NCI-H2107 treated with DMSO at 0.1 percent for 48 hours (cell line): ENCODE measurements at regions not wholly inside any gene's neighbourhood (a gene's known extent, or its start where the extent isn't known, plus 50 kb on each side); places are given as distances from the start of the nearest gene placed in this dataset.

Experiments used
- DNase-seq: peaks from one replicate; lab custom pipeline; 2025; ENCODE audit not compliant: unreplicated experiment; lab: John Stamatoyannopoulos, UW

DNA sequence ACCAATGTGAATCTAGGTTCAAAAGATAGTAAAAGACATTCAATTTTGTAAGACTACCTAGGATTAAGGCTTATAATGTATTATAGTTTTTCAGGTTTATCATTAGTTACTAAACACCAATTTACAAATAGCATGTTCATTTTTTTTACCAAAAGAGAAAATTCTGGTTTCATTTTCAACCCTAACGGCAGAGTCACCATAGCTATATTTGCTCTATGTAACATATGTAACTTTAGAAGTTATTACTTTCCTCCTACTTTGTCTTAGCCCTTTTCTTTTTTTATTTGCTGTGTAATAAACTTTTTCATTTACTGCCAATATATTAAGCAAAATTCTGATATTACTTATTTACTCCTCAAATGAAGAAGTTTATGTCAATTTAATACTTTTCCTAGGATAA lies 639.6 kb downstream of the ARAP2 start:
- no peak for DNase-seq

DNA sequence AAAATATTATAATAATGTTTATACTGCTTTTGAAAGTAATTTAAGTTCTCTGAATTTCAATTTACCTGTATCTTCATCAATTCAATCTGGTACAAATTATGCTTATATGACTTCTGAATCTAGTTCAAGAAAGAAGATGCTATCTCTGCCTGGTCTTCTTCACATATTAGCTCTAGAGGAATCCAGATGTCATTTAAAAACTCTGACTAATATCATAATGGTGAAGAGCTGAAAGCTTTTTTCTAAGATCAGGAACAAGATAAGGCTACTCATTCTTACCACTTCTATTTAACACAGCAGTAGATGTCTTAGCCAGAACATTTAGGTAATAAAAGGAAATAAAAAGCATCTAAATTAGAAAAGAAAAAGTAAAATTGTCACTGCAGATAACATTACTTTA lies 636.1 kb downstream of the ARAP2 start:
- DNase-seq, result no peak

- no peak for DNase-seq
Observed at GRCh38 chr4:35614120-35614519, 630.2 kb downstream of the ARAP2 start.

DNA sequence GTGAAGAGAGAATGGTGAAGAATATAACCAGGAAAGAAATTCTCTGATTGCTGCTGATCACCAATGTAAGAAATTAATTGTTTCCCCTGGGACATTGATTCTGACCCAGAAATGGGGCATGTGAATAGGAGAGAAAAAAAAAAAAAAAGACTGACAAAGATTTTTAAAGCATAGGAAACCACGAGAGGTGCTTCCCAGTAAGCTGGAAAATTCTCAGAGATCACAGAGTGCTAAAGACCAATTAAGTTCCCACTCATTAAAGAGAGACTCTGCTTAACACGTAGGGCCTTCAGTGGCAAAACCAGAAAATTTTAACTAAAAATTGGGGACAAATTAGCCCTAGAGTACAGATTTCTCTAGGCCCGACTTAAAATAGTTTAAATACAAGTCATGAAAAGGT lies 604.4 kb downstream of the ARAP2 start:
- no peak for DNase-seq

DNA sequence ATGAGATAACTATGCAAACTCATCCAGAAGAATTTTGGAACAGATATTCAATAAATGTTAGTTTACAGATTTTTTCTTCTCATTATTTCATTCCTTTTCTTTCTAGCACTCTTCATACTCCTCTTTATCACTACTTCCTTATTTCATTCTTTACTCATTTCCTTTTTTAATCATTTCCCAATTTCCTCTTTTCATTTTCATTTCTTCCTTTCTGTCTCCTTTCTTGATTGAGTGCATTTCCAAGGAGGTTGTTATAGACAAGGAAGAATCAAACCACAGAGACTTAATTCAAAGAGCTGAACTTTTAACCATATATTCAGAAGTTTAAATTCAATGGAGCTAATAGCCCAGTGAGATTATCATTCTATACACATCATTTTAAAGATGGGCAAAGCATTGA lies 600.7 kb downstream of the ARAP2 start:
- no peak for DNase-seq

DNA sequence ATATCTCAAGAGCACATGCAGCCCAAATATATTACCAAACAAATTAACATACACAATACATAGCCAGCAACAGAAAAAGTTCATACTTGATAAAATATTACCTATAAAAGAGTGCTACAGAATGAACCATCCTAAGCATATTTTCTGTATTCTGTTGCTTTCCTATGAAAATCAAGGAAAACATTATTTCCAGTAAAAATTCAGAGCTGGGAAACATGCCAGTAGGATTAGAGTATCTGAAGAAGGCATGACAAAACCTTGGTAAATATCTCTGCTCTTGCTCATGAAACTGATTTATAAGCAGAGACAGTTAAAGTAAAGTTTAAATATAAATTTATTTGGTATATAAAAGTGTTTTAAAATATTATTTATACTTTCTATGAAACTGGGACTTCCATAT lies 599.7 kb downstream of the ARAP2 start:
- DNase-seq, result no peak

DNA sequence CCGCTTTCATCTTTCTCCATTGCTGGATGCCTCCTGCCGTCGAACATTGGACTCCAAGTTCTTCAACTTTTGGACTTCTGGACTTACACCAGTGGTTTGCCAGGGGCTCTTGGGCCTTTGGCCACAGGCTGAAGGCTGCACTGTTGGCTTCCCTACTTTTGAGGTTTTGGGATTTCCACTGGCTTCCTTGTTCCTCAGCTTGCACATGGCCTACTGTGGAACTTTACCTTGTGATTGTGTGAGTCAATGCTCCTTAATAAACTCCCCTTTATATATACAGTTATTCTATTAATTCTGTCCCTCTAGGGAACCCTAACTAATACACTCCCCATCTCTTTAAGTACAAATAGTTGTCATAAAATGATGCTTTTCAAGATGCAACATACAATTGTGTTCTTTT lies 595.3 kb downstream of the ARAP2 start:
- DNase-seq, result no peak

DNA sequence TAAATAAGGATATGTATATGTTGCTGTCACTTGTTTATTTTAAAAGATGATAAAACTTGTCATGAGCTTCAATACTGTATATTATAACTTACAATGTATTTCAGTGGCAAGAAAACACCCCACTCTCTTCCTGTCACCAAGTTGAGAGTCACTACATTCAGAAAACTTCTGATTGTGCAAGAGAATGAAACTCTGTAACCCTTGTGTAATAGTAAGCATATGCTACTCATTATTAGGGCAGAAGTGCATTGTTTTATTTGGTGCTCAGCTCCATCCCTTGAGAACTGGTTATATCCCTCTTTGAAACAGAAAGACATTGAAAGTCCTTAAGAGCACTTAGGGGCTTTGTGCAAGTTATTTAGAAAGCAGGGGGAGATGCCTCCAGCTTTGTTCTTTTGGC lies 594.5 kb downstream of the ARAP2 start:
- no peak for DNase-seq

DNA sequence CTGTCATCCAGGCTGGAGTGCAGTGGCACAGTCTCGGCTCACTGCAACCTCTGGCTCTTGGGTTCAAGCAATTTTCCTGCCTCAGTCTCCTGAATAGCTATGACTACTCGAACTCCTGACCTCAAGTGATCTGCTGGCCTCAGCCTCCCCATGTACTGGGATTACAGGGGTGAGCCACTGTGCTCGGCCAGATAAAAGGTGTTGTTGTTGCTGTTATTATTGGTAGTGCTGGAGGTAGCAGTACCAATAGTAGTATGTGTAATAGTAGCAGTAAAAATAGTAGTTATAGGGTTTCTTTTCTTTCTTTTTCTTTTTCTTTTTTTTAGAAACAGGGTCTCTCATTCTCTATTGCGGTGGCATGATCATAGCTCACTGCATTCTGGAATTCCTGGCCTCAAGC lies 592.1 kb downstream of the ARAP2 start:
- DNase-seq, result no peak

DNA sequence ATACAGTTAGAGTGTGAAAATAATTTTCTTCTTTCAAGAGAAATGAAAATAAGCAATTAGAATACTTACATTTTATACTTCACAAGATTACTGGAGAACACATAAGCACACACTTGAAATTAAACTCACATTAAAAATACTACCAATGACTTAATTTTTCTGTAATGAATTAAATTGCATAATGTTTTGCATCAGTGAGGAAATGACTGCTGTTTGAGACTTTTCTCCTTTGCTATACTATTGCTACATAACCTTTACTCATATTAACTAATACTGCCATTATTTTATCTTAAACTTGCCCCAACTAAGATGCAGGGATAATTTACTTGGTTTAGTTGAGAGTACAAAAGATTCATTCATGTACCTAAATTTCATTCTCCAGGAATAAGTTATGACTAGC lies 590.9 kb downstream of the ARAP2 start:
- no peak for DNase-seq

GRCh38 chr4:35673137-35673536 lies 571.2 kb downstream of the ARAP2 start:
- no peak for DNase-seq

DNA sequence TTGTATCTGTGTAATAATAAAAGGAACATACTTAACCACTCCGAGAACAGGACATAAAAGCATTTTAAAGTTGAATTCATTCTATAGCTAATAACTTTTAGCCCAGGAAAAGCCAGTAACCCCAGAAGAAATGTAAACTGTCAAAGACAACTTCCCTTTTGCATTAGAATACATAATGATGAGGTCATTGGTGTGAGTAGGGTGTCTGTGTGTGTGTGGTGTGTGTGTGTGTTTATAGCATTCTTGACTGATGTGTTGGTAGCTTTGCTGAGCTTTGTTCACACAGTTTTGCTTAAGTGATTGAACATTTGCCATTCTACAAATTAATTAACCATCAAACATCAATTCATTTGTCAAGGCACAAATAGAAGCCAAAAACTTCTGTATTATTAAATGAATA lies 559.6 kb downstream of the ARAP2 start:
- DNase-seq, result no peak

DNA sequence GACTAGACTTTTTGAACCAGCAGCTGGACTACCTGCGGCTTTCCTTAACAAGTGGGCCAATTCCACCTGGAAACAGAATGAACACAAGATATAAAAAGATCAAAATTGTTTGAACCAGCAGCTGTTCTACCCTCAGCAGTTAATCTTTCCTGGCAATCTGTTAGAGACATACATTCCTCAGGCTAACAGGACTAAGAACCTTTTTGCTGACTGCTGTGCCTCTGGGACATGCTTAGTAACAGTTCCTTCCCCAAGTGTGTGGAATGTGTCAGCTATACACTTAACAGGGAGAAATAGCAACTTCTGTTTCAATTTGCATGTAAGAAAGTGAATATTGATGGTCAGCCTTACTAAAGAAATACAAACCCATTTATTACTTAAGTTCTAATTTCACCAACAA lies 554.4 kb downstream of the ARAP2 start:
- no peak for DNase-seq

- DNase-seq, result no peak
Observed at GRCh38 chr4:35690271-35690670, 554.0 kb downstream of the ARAP2 start.

GRCh38 chr4:35695003-35695402 lies 549.3 kb downstream of the ARAP2 start:
- DNase-seq, result no peak

DNA sequence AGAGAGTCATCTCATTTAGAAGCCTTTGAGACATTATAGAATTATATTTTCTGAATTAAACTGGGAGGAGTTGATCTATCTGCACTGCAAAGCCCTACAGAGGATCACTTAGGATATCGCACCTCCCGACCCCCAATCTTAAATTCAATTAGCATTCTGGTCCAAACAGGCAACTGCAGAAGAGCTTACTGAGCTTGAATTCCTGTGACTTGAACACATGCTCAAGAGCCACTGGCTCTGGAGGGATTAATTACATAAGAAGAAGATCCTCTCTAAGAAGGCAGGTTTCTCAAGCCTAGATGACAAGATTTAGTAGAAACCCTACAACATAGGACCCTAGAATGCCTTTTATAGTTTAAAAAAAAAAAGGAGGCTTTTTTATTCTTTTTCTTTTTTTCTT lies 548.9 kb downstream of the ARAP2 start:
- no peak for DNase-seq

GRCh38 chr4:35697210-35697736 lies 547.0 kb downstream of the ARAP2 start:
- no peak for DNase-seq

GRCh38 chr4:35700663-35701062 lies 543.7 kb downstream of the ARAP2 start:
- DNase-seq, result no peak

GRCh38 chr4:35709080-35709479 lies 535.2 kb downstream of the ARAP2 start:
- DNase-seq, result no peak

- no peak for DNase-seq
Observed at GRCh38 chr4:35710343-35710742, 534.0 kb downstream of the ARAP2 start.

DNA sequence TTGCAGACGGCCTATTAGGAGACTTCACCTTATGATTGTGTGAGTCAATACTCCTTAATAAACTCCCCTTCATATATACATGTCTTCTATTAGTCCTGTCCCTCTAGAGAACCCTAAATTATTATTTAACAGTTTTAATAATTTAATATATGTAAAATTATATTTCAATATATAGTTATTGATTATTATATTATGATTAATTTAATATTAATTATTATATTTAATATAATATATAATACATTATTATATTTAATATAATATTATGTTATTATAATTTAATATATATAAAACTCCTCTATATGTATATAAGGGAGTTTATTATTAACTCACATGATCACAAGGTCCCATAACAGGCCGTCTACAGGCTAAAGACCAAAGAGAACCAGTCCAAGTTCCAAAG lies 533.2 kb downstream of the ARAP2 start:
- DNase-seq, result no peak

DNA sequence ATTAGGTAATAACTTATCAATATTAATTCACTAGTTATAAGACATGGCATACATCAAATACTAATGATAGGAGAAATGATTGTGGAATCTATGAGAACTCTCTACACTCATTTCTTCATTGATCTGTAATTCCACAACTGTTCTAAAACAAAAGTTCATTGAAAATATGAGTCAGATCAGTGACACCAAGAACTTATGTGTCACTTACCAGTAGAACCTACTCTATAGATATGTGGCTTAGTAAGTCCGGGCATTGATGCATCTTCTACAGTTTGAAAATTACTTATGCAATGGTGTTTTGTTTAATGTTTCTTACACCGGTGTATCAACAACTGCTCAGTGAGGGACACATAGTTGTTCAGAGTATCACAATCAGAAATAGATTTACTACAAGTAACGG lies 520.3 kb downstream of the ARAP2 start:
- DNase-seq, result no peak

DNA sequence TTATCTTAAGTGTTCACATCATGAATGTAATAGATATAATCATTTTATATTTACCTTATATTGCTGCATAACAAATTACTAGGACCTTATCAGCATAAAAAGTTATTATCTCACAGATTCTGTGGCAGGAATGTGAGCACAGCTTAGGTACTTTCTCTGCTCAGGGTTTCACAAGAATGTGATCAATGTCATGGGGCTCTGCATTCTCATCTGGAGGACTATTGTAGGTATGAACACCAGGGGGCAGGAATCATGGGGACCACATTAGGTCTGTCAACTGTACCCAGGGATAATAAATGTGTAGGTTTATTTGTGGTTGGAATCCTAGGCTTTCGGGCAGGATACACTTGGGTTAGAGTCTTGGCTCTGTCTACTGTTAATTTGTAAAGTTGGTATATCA lies 519.2 kb downstream of the ARAP2 start:
- DNase-seq, result no peak

GRCh38 chr4:35730414-35730813 lies 513.9 kb downstream of the ARAP2 start:
- DNase-seq, result no peak
